Spinal cord (tissue), 9 donors: ENCODE measurements at regions not wholly inside any gene's neighbourhood (a gene's known extent, or its start where the extent isn't known, plus 50 kb on each side); places are given as distances from the start of the nearest gene placed in this dataset.
A peak's percentile ranks its signal among the peaks of the same experiment; 100 is the strongest.
"Not testable (repeated sequence)": the region's sequence is repeated elsewhere in the genome, so short reads cannot be mapped to it uniquely, and the experiment has no call there.

Experiments used
- DNase-seq, 6 donors: peaks; one replicate each; pipeline versions ENCODE4 v3.0.0 to v3.0.0-alpha.2; 2013 to 2015; ENCODE audit warnings: low spot score in 6 of 6, low read depth in 4 of 6
- H3K27ac ChIP-seq: one replicate; pipeline ENCODE4 v1.5.1; 2013; ENCODE audit warnings: low read depth, low read length, control low read depth
- H3K27me3 ChIP-seq: one replicate; pipeline ENCODE4 v1.6.1; 2013; ENCODE audit warnings: low read length; ENCODE audit not compliant: control insufficient read depth, insufficient read depth
- H3K36me3 ChIP-seq: one replicate; pipeline ENCODE4 v1.6.1; 2013; ENCODE audit warnings: low read length; ENCODE audit not compliant: control insufficient read depth, insufficient read depth
- H3K4me1 ChIP-seq: one replicate; pipeline ENCODE4 v1.6.1; 2013; ENCODE audit warnings: low read length; ENCODE audit not compliant: control insufficient read depth, insufficient read depth
- H3K4me3 ChIP-seq: one replicate; pipeline ENCODE4 v1.5.1; 2013; ENCODE audit warnings: low read depth, low read length, control low read depth
- H3K9me3 ChIP-seq: one replicate; pipeline ENCODE4 v1.6.1; 2013; ENCODE audit warnings: low read length; ENCODE audit not compliant: control insufficient read depth, insufficient read depth
- WGBS: methylation state at CpG from one replicate; pipeline ENCODE4 v1.1.5; 2013; ENCODE audit warnings: missing lambda C conversion rate; ENCODE audit not compliant: insufficient coverage; 5-methylcytosine and 5-hydroxymethylcytosine counted together
- donor health status: healthy.

- Histone ChIP-seq H3K36me3 (no peaks in the 10 kb centered on the region), H3K4me1 (no peaks in the 10 kb centered on the region), H3K27ac (no peak overlapping the region), H3K4me3 (no peak overlapping the region), H3K9me3 (no peaks in the 10 kb centered on the region), H3K27me3 (no peaks in the 10 kb centered on the region)
- WGBS = no CpG with 5 or more reads among the region's 1 CpG
- no peak for DNase-seq
Measured at GRCh38 chr1:187680823-187681222, 852.1 kb downstream of the PLA2G4A start.

DNA sequence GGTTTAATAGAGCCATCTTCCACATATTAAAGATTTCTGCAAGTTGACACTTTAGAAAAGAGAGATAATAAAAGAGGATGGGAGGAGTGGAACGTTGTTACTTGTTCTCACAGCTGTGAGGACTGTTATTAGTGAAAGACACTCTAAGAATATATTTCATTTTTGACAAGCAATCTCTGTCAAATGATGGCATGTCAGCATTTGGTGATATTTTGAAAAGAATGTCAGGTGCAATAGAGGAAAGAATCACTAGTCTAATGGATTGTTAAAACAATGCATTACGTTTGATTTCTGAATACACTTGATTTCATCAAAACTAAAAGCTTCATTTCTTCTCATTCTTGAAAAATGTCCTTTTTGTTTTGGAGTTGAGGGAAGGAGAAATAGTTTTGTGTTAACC, 853.4 kb downstream of the PLA2G4A start:
- Histone ChIP-seq H3K4me3 (no peak overlapping the region), H3K27me3 (no peaks in the 10 kb centered on the region), H3K9me3 (no peaks in the 10 kb centered on the region), H3K27ac (no peak overlapping the region), H3K4me1 (no peaks in the 10 kb centered on the region), H3K36me3 (no peaks in the 10 kb centered on the region)
- WGBS = no CpG with 5 or more reads among the region's 2 CpGs
- no peak for DNase-seq

DNA sequence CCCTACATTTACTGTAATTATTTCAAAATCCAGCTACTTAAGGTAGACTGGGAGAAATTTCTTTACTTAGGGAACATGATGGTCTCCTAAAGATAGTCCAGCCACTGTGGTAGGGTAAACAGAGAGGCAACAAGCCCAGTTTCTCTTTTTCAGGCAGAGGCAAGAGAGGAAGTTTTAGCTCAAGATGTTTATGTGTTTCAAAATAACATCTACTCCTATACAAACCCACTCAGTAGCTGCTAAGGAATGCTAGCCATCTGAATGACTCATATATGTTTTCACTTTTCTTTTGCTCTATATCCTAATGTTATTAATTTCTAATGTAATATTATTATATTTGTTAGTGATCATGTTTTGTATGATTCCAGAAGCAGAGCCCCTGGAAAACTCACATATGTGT, 856.6 kb downstream of the PLA2G4A start:
- Histone ChIP-seq H3K4me3 (no peak overlapping the region), H3K27me3 (no peaks in the 10 kb centered on the region), H3K4me1 (no peaks in the 10 kb centered on the region), H3K27ac (no peak overlapping the region), H3K9me3 (no peaks in the 10 kb centered on the region), H3K36me3 (no peaks in the 10 kb centered on the region)
- DNase-seq = no peak

GRCh38 chr1:187689129-187689528, 860.4 kb downstream of the PLA2G4A start:
- Histone ChIP-seq H3K27ac (no peak overlapping the region), H3K9me3 (no peaks in the 10 kb centered on the region), H3K36me3 (no peaks in the 10 kb centered on the region), H3K27me3 (no peaks in the 10 kb centered on the region), H3K4me3 (no peak overlapping the region), H3K4me1 (no peaks in the 10 kb centered on the region)
- DNase-seq = peak; percentile 66 to 96 (median 74)

DNA sequence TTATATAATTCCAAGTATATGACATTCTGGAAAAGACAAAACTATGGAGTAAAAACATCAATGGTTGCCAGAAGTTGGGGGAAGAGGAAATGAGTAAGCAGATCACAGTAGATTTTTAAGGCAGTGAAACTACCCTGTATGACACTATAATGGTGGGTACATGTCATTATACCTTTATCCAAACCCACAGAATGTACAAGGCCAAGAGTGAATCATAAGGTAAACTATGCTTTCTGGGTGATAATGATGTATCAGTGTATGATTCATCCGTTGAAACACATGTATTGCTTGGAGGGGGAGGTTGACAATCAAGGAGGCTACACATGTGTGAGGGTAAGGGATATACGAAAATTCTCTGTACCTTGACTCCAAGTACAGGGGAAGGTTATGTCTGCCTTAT, 862.7 kb downstream of the PLA2G4A start:
- Histone ChIP-seq H3K4me1 (no peaks in the 10 kb centered on the region), H3K36me3 (no peaks in the 10 kb centered on the region), H3K9me3 (no peaks in the 10 kb centered on the region), H3K27ac (no peak overlapping the region), H3K27me3 (no peaks in the 10 kb centered on the region), H3K4me3 (no peak overlapping the region)
- DNase-seq = no peak
- 100% methylated on average over 1 of the region's 2 CpGs for WGBS

GRCh38 chr1:187692799-187693198, 864.0 kb downstream of the PLA2G4A start:
- Histone ChIP-seq H3K36me3 (no peaks in the 10 kb centered on the region), H3K27ac (no peak overlapping the region), H3K27me3 (no peaks in the 10 kb centered on the region), H3K4me3 (no peak overlapping the region), H3K4me1 (no peaks in the 10 kb centered on the region), H3K9me3 (no peaks in the 10 kb centered on the region)
- 67% methylated on average over 1 of the region's 5 CpGs for WGBS
- DNase-seq = no peak

DNA sequence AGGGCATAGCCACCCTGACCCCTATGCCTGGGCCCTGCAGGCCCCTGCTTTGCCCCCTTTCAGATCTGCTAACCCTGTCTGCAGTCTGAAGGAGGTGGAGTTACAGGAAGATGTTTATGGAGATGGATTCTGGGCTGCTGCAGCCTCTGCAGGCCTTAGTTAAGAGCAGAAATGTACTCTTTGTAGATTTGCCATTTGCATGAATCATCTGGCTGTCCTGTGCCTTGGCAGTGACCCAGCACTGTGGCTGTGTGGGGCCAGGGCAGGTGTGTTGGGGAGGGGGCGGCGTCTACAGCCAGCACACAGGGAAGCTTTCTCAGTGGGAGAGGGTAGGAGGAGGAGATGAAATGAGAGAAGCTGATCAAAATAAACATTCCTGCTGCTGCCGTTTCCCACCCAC, 867.3 kb downstream of the PLA2G4A start:
- Histone ChIP-seq H3K27ac (no peak overlapping the region), H3K4me1 (no peaks in the 10 kb centered on the region), H3K36me3 (no peaks in the 10 kb centered on the region), H3K9me3 (no peaks in the 10 kb centered on the region), H3K27me3 (no peaks in the 10 kb centered on the region), H3K4me3 (no peak overlapping the region)
- no peak for DNase-seq
- WGBS = 67% methylated on average over 1 of the region's 3 CpGs

GRCh38 chr1:187703138-187704130, 874.7 kb downstream of the PLA2G4A start:
- H3K27me3 ChIP-seq, H3K9me3 ChIP-seq, H3K4me1 ChIP-seq, H3K36me3 ChIP-seq, DNase-seq, H3K27ac ChIP-seq, H3K4me3 ChIP-seq: not testable (repeated sequence)
- WGBS = 88% methylated on average over 19 of the region's 46 CpGs

GRCh38 chr1:187714470-187714869, 885.7 kb downstream of the PLA2G4A start:
- Histone ChIP-seq H3K36me3 (no peaks in the 10 kb centered on the region), H3K27ac (no peak overlapping the region), H3K9me3 (no peaks in the 10 kb centered on the region), H3K4me1 (no peaks in the 10 kb centered on the region), H3K4me3 (no peak overlapping the region), H3K27me3 (no peaks in the 10 kb centered on the region)
- 100% methylated on average over 2 of the region's 6 CpGs for WGBS
- no peak for DNase-seq

DNA sequence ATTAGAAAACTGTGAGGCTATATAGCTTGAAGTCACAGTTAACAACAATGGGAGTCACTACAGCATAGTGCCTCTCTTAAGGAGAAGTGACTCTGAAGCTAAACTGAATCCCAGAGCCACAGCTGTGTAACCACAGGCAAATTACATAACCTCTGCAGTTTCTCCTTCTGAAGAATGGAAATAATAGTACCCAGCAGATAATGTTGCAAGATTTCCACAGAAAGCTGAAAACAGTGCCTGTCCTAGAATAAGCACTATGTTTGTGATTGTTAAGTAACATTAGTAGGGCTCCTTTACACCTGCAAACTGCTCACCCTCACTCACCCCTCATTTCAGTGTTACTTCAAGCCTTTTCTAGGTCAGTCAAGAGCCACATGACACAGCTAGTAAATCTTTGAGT, 886.7 kb downstream of the PLA2G4A start:
- no peaks in the 10 kb centered on the region for H3K27me3 ChIP-seq
- H3K27ac ChIP-seq = no peak overlapping the region
- no peaks in the 10 kb centered on the region for H3K36me3 ChIP-seq
- H3K9me3 ChIP-seq = no peaks in the 10 kb centered on the region
- no peak for DNase-seq
- no peak overlapping the region for H3K4me3 ChIP-seq
- no peaks in the 10 kb centered on the region for H3K4me1 ChIP-seq
